Endodermal cell (in vitro differentiated cells): ENCODE measurements at regions not wholly inside any gene's neighbourhood (a gene's known extent, or its start where the extent isn't known, plus 50 kb on each side); places are given as distances from the start of the nearest gene placed in this dataset.
"Not testable (repeated sequence)": the region's sequence is repeated elsewhere in the genome, so short reads cannot be mapped to it uniquely, and the experiment has no call there.

Experiments used
- DNase-seq: peaks from one replicate; pipeline ENCODE4 v3.0.0-alpha.2; 2017
- H3K27ac ChIP-seq: 2 replicates; pipeline ENCODE4 v1.5.1; 2013; ENCODE audit warnings: mild to moderate bottlenecking, low read depth, low read length, moderate library complexity
- H3K27me3 ChIP-seq: 2 replicates; pipeline ENCODE4 v1.6.1; 2013; ENCODE audit warnings: mild to moderate bottlenecking, low read length, moderate library complexity; ENCODE audit not compliant: insufficient read depth, control insufficient read depth, poor library complexity, severe bottlenecking
- H3K36me3 ChIP-seq: 2 replicates; pipeline ENCODE4 v1.7.0; 2013; ENCODE audit warnings: mild to moderate bottlenecking, low read length, moderate library complexity; ENCODE audit not compliant: control insufficient read depth, insufficient read depth
- H3K4me1 ChIP-seq: one replicate; pipeline ENCODE4 v1.7.0; 2013; ENCODE audit warnings: low read length; ENCODE audit not compliant: control insufficient read depth, insufficient read depth
- H3K4me3 ChIP-seq: 2 replicates; pipeline ENCODE4 v1.5.1; 2013; ENCODE audit warnings: mild to moderate bottlenecking, low read length, moderate library complexity
- H3K9ac ChIP-seq: 2 replicates; pipeline ENCODE4 v1.6.1; 2013; ENCODE audit warnings: mild to moderate bottlenecking, low read length, moderate library complexity; ENCODE audit not compliant: poor library complexity, severe bottlenecking; ENCODE audit errors: extremely low read depth
- H3K9me3 ChIP-seq: 2 replicates; pipeline ENCODE4 v1.6.1; 2013; ENCODE audit warnings: mild to moderate bottlenecking, low read length, moderate library complexity; ENCODE audit not compliant: control insufficient read depth
- H3K27ac Mint-ChIP-seq: 2 replicates; pipeline ENCODE4 v1.8.0; 2020; ENCODE audit warnings: mixed read lengths
- H3K27me3 Mint-ChIP-seq: 2 replicates; pipeline ENCODE4 v1.8.0; 2021; ENCODE audit warnings: mild to moderate bottlenecking, mixed read lengths; ENCODE audit not compliant: insufficient read depth
- H3K36me3 Mint-ChIP-seq: 2 replicates; pipeline ENCODE4 v1.8.0; 2020; ENCODE audit warnings: low read depth, mixed read lengths
- H3K4me1 Mint-ChIP-seq: 2 replicates; pipeline ENCODE4 v1.8.0; 2020; ENCODE audit warnings: mixed read lengths
- H3K4me3 Mint-ChIP-seq: 2 replicates; pipeline ENCODE4 v1.8.0; 2020; ENCODE audit warnings: mild to moderate bottlenecking, moderate library complexity, mixed read lengths
- H3K9me3 Mint-ChIP-seq: 2 replicates; pipeline ENCODE4 v1.8.0; 2020; ENCODE audit warnings: mild to moderate bottlenecking, mixed read lengths
- CTCF ChIP-seq: fragments of 200-600 bp; sonication (generic); conservative IDR thresholded peaks from 2 replicates; pipeline ENCODE4 v1.5.0; 2021; ENCODE audit warnings: antibody characterized with exemption, mild to moderate bottlenecking
- WGBS, 2 experiments: methylation state at CpG; one replicate each; pipeline versions ENCODE4 v1.1.5 to v1.1.7; 2013; ENCODE audit warnings: missing lambda C conversion rate in 2 of 2, mixed read lengths in 1 of 2; ENCODE audit not compliant: insufficient coverage in 1 of 2, insufficient read length in 1 of 2; 5-methylcytosine and 5-hydroxymethylcytosine counted together

GRCh38 chr1:228796945-228797344 lies 61.7 kb downstream of the RHOU start:
- not testable (repeated sequence) for H3K9ac ChIP-seq, H3K9me3 ChIP-seq, H3K36me3 ChIP-seq, H3K27ac ChIP-seq, H3K4me3 Mint-ChIP-seq, H3K36me3 Mint-ChIP-seq, H3K4me1 ChIP-seq, H3K27ac Mint-ChIP-seq, H3K4me3 ChIP-seq, H3K27me3 Mint-ChIP-seq, H3K9me3 Mint-ChIP-seq, DNase-seq, H3K4me1 Mint-ChIP-seq
- peaks cover 33% of the 10 kb centered on the region for H3K27me3 ChIP-seq
- 90 to 93% methylated on average over 6 to 7 of the region's 7 CpGs for WGBS, 2 experiments

GRCh38 chr1:228798035-228798434 lies 62.8 kb downstream of the RHOU start:
- Mint-ChIP-seq H3K27ac (no peak overlapping the region), H3K36me3 (no peaks in the 10 kb centered on the region), H3K4me1 (no peaks in the 10 kb centered on the region), H3K9me3 (no peaks in the 10 kb centered on the region), H3K27me3 (peaks cover 9% of the 10 kb centered on the region), H3K4me3 (no peak overlapping the region)
- H3K36me3 ChIP-seq = no peaks in the 10 kb centered on the region
- WGBS, 2 experiments = 83 to 92% methylated on average over 2 of the region's 2 CpGs
- DNase-seq = no peak
- no peak for TF ChIP-seq CTCF
- no peaks in the 10 kb centered on the region for H3K4me1 ChIP-seq
- no peak overlapping the region for H3K4me3 ChIP-seq
- peaks cover 25% of the 10 kb centered on the region for H3K27me3 ChIP-seq
- H3K27ac ChIP-seq = no peak overlapping the region
- no peak overlapping the region for H3K9ac ChIP-seq
- no peaks in the 10 kb centered on the region for H3K9me3 ChIP-seq

DNA sequence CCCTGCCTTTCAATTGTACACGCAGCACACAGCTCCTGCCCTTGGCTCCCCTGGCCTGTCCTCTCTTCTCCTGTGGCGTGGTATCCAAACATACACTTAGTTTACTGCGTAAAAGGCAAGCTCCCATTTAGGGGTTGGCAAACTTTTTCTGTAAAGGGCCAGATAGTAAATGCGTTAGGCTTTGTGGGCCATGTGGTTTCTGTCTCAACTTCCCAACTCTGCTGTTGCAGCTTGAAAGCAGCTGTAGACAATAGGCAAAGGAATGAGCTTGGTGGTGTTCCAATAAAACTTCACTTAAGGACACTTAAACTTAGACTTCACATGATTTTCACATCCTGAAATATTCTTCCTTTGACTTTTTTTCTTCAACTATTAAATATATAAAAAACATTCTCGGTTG lies 63.3 kb downstream of the RHOU start:
- no peaks in the 10 kb centered on the region for H3K36me3 ChIP-seq
- peaks cover 20% of the 10 kb centered on the region for H3K27me3 ChIP-seq
- H3K27ac ChIP-seq = no peak overlapping the region
- no peaks in the 10 kb centered on the region for H3K4me1 Mint-ChIP-seq
- TF ChIP-seq CTCF = no peak
- H3K9me3 ChIP-seq = no peaks in the 10 kb centered on the region
- H3K27ac Mint-ChIP-seq = no peak overlapping the region
- H3K4me3 ChIP-seq = no peak overlapping the region
- no peak for DNase-seq
- H3K4me3 Mint-ChIP-seq = no peak overlapping the region
- no peaks in the 10 kb centered on the region for H3K4me1 ChIP-seq
- H3K9ac ChIP-seq = no peak overlapping the region
- no peaks in the 10 kb centered on the region for H3K36me3 Mint-ChIP-seq
- no peaks in the 10 kb centered on the region for H3K9me3 Mint-ChIP-seq
- WGBS, 2 experiments = 94 to 100% methylated on average over 2 to 5 of the region's 5 CpGs
- H3K27me3 Mint-ChIP-seq = peaks cover 10% of the 10 kb centered on the region

DNA sequence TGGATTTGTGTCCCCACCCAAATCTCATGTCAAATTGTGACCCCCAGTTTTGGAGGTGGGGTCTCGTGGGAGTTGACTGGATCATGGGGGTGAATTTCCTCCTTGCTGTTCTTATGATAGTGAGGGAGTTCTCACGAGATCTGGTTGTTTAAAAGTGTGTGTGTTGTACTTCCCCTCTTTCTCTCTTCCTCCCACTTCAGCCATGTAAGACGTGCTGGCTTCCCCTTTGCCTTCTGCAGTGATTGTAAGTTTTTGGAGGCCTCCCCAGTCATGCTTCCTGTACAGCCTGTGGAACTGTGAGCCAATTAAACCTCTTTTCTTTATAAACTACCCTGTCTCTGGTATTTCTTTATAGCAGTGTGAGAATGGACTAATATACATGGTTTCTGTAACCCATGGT lies 64.6 kb downstream of the RHOU start:
- H3K4me1 ChIP-seq = no peaks in the 10 kb centered on the region
- peaks cover 6% of the 10 kb centered on the region for H3K27me3 ChIP-seq
- no peak overlapping the region for H3K4me3 ChIP-seq
- WGBS, 2 experiments = 54 to 61% methylated on average over 2 of the region's 3 CpGs
- H3K27ac ChIP-seq = no peak overlapping the region
- no peak overlapping the region for H3K9ac ChIP-seq
- Mint-ChIP-seq H3K27ac (no peak overlapping the region), H3K9me3 (no peaks in the 10 kb centered on the region), H3K4me3 (no peak overlapping the region), H3K36me3 (no peaks in the 10 kb centered on the region), H3K4me1 (peaks cover 4% of the 10 kb centered on the region), H3K27me3 (peaks cover 11% of the 10 kb centered on the region)
- no peak for TF ChIP-seq CTCF
- no peak for DNase-seq
- no peaks in the 10 kb centered on the region for H3K36me3 ChIP-seq
- no peaks in the 10 kb centered on the region for H3K9me3 ChIP-seq
